ENCODE measurements at regions not wholly inside any gene's neighbourhood (a gene's known extent, or its start where the extent isn't known, plus 50 kb on each side); places are given as distances from the start of the nearest gene placed in this dataset.

DNA sequence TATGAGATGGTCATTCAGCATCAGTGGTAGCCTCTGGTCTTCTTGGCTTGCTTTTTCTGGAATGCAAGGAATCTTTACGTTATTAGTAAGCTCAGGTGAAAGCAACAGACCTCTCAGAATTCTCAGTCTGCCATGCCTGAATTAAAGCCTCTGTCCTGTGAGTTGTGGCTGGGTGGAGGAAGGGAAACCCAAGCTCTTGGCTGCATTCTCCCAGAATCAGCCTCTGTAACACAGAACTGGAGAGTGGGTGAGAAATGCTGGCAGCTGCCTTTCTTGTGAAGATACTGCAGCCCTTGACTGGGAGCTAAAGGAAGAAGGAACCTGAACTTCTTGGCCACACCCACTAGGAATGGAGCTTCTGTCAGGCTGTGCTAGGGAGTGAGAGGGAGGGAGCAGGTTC, 505.8 kb downstream of the EPHA3 start:
- Histone ChIP-seq H3K27ac (ENCODE audit: low read depth in 1 of 2, low read length in 2 of 2) (no peak overlapping the region), H3K9ac (ENCODE audit: insufficient read depth, low read length, poor library complexity, severe bottlenecking) (no peak overlapping the region), H3K4me2 (replicated peaks; ENCODE audit: extremely low read depth, low read length, poor library complexity, severe bottlenecking) (no peak overlapping the region), H2AFZ (ENCODE audit: insufficient read depth, low read depth, low read length, poor library complexity, severe bottlenecking) (no peak overlapping the region), H3K79me2 (ENCODE audit: insufficient read depth, low read length) (no peaks in the 10 kb centered on the region), H3K4me3 (replicated peaks in 1 of 3; ENCODE audit: low read depth in 2 of 3, low read length in 3 of 3) (no peak overlapping the region), H3K9me3 (replicated peaks in 1 of 2; ENCODE audit: control insufficient read depth in 1 of 2, insufficient read depth in 1 of 2, low read length in 2 of 2) (peaks cover 7 to 16% of the 10 kb centered on the region in 2 donors), H3K27me3 (ENCODE audit: control insufficient read depth in 2 of 2, insufficient read depth in 2 of 2, low read length in 2 of 2) (no peaks in the 10 kb centered on the region), H3K36me3 (replicated peaks in 1 of 2; ENCODE audit: control insufficient read depth in 1 of 2, insufficient read depth in 2 of 2, low read length in 2 of 2) (no peaks in the 10 kb centered on the region), H3K4me1 (ENCODE audit: control insufficient read depth in 1 of 2, insufficient read depth in 2 of 2, low read length in 2 of 2) (no peaks in the 10 kb centered on the region), H4K20me1 (ENCODE audit: insufficient read depth, low read length) (no peaks in the 10 kb centered on the region)
- no CpG with 5 or more reads among the region's 1 CpG for WGBS (ENCODE audit: insufficient coverage)
- Mint-ChIP-seq H3K9me3 (peaks cover 0 to 9% (median 5%) of the 10 kb centered on the region in 7 donors), H3K36me3 (no peaks in the 10 kb centered on the region), H3K4me3 (no peak overlapping the region), H3K27ac (no peak overlapping the region), H3K4me1 (no peaks in the 10 kb centered on the region), H3K27me3 (ENCODE audit: low read depth in 3 of 3) (no peaks in the 10 kb centered on the region)
- no peak for DNase-seq
- intact Hi-C loops (cut with micrococcal nuclease): no loop called here
- TF ChIP-seq, protein P1, sequence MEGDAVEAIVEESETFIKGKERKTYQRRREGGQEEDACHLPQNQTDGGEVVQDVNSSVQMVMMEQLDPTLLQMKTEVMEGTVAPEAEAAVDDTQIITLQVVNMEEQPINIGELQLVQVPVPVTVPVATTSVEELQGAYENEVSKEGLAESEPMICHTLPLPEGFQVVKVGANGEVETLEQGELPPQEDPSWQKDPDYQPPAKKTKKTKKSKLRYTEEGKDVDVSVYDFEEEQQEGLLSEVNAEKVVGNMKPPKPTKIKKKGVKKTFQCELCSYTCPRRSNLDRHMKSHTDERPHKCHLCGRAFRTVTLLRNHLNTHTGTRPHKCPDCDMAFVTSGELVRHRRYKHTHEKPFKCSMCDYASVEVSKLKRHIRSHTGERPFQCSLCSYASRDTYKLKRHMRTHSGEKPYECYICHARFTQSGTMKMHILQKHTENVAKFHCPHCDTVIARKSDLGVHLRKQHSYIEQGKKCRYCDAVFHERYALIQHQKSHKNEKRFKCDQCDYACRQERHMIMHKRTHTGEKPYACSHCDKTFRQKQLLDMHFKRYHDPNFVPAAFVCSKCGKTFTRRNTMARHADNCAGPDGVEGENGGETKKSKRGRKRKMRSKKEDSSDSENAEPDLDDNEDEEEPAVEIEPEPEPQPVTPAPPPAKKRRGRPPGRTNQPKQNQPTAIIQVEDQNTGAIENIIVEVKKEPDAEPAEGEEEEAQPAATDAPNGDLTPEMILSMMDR (IDR thresholded peaks at IDR 0.05): no peak

DNA sequence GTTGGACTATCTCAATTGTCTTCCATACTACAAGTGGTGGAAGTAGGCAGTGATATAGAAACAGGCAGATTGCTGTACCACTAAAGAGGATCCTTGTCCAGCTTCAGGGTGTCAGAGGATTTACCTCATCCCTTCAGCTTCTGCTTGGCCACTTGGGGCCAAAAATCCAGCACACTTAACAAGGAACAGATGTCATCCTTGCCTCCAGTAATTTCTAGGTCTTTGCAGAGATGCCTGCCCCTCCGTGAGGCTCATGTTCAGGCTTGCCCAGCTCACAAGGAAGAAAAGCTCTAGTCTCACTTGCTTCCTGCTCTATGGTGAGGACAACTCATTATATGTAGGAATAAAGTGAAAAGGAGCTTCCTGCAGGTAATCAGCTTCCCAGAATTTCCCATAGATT, 510.3 kb downstream of the EPHA3 start:
- no peaks in the 10 kb centered on the region for H3K27me3 ChIP-seq (ENCODE audit: control insufficient read depth in 2 of 2, insufficient read depth in 2 of 2, low read length in 2 of 2)
- no peaks in the 10 kb centered on the region for H4K20me1 ChIP-seq (ENCODE audit: insufficient read depth, low read length)
- WGBS (ENCODE audit: insufficient coverage): 67% methylated on average over 1 of the region's 1 CpG
- no peaks in the 10 kb centered on the region for H3K36me3 ChIP-seq (replicated peaks in 1 of 2; ENCODE audit: control insufficient read depth in 1 of 2, insufficient read depth in 2 of 2, low read length in 2 of 2)
- Mint-ChIP-seq H3K4me1 (no peaks in the 10 kb centered on the region), H3K36me3 (no peaks in the 10 kb centered on the region), H3K4me3 (no peak overlapping the region), H3K27me3 (ENCODE audit: low read depth in 3 of 3) (no peaks in the 10 kb centered on the region), H3K27ac (no peak overlapping the region), H3K9me3 (peaks cover 0 to 5% (median 3%) of the 10 kb centered on the region in 7 donors)
- H3K79me2 ChIP-seq (ENCODE audit: insufficient read depth, low read length): no peaks in the 10 kb centered on the region
- peaks cover 7 to 11% of the 10 kb centered on the region in 2 donors for H3K9me3 ChIP-seq (replicated peaks in 1 of 2; ENCODE audit: control insufficient read depth in 1 of 2, insufficient read depth in 1 of 2, low read length in 2 of 2)
- H3K9ac ChIP-seq (ENCODE audit: insufficient read depth, low read length, poor library complexity, severe bottlenecking): no peak overlapping the region
- intact Hi-C loops (cut with micrococcal nuclease): no loop called here
- H3K4me3 ChIP-seq (replicated peaks in 1 of 3; ENCODE audit: low read depth in 2 of 3, low read length in 3 of 3): no peak overlapping the region
- no peaks in the 10 kb centered on the region for H3K4me1 ChIP-seq (ENCODE audit: control insufficient read depth in 1 of 2, insufficient read depth in 2 of 2, low read length in 2 of 2)
- no peak for DNase-seq
- no peak overlapping the region for H3K27ac ChIP-seq (ENCODE audit: low read depth in 1 of 2, low read length in 2 of 2)
- TF ChIP-seq, protein P1 (IDR thresholded peaks at IDR 0.05): no peak
- H2AFZ ChIP-seq (ENCODE audit: insufficient read depth, low read depth, low read length, poor library complexity, severe bottlenecking): no peak overlapping the region
- no peak overlapping the region for H3K4me2 ChIP-seq (replicated peaks; ENCODE audit: extremely low read depth, low read length, poor library complexity, severe bottlenecking)
